C1 segment of cervical spinal cord (tissue), 14 donors: ENCODE measurements at regions not wholly inside any gene's neighbourhood (a gene's known extent, or its start where the extent isn't known, plus 50 kb on each side); places are given as distances from the start of the nearest gene placed in this dataset.
A peak's percentile ranks its signal among the peaks of the same experiment; 100 is the strongest.

ENCODE experiments used
- DNase-seq, 14 donors: peaks; one replicate each; lab custom pipeline; 2025; lab: John Stamatoyannopoulos, UW

GRCh38 chr3:105923140-105923539 lies 54.3 kb upstream of the CBLB start:
- no peak for DNase-seq

DNA sequence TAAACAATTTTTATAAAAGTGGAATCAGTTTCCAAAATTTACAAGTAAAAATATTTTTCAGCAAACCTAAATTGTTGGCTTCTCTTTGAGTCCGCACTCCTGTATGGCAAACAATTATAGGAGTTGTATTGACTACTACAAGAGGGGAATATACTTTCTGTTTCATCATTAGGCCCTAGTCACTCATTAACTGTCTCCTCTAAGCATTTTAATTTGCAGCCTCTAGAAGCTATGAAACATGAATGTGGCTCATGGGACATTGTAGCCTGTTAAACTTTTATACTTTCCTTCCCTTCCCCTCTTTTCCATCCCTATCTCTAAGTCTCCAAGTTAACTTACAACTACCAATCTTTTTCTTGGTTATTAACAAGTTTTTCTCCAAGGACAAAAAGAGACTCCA lies 58.9 kb upstream of the CBLB start:
- DNase-seq, result no peak

DNA sequence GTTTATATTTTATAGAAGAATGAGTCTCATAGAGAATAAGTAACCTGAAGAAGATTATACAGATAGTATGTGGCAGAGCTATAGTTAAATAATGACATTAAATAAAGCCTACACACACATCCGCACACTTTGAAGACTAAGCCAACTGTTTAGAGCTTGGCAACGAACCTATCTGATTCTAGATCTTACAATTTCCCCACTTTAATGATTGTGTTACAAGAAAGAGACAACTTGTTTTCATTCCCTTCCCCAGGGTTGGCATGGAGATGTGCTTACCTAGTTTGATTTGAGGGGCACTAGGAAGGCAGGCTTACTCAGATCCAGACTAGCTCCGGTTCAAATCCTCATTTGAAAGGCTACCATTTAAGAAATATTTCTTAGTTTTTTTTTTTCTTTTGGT lies 61.9 kb upstream of the CBLB start:
- DNase-seq, result no peak

DNA sequence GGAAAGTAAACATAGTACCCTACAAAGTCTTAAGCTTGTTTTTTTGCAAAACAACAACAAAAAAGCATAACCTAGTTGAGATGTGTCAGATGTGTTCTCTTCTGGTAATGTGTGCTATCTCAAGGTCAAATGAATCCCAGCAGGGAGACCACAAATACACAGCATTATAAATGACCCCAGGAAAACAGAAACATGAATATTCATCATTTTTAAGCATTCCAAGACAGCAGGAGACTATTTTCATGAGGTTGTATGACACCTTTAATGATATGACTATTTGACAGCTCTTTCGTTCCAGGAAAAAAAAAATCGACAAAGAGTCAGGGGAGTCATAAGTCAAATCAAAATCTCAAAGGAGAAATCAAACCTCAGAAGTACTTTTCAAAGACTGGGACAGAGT lies 62.7 kb upstream of the CBLB start:
- DNase-seq, result no peak

- DNase-seq, result no peak
These were observed 65.1 kb upstream of the CBLB start for GRCh38 chr3:105933871-105934270.

- peak in 4 of 14 donors; percentile 0 to 97 (median 4) for DNase-seq
These were observed 69.3 kb upstream of the CBLB start for GRCh38 chr3:105938101-105938500.

DNA sequence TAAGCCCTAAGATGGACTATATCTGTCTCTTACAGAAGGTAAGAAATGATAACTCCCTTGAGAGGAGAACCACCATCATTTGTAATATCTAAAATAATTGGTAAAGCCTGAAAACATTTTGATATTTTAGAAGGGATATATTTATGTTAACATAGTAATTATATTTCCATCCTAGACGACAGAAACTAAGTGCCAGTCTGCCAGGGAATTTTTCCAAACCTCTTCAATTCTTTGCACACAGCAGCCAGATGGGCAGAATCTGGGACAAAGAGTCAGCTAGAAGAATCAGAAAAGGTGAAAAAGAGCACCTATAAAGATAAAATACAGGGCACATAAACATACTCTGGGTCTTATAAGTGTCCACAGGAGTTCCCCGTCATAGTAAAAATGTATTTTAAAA lies 70.0 kb upstream of the CBLB start:
- DNase-seq, result peak in 1 of 14 donors; percentile 61

- DNase-seq, result no peak
These were observed 75.5 kb upstream of the CBLB start for GRCh38 chr3:105944276-105944675.

GRCh38 chr3:105944721-105945120 lies 75.9 kb upstream of the CBLB start:
- DNase-seq, result no peak

GRCh38 chr3:105948101-105948500 lies 79.3 kb upstream of the CBLB start:
- DNase-seq, result no peak

DNA sequence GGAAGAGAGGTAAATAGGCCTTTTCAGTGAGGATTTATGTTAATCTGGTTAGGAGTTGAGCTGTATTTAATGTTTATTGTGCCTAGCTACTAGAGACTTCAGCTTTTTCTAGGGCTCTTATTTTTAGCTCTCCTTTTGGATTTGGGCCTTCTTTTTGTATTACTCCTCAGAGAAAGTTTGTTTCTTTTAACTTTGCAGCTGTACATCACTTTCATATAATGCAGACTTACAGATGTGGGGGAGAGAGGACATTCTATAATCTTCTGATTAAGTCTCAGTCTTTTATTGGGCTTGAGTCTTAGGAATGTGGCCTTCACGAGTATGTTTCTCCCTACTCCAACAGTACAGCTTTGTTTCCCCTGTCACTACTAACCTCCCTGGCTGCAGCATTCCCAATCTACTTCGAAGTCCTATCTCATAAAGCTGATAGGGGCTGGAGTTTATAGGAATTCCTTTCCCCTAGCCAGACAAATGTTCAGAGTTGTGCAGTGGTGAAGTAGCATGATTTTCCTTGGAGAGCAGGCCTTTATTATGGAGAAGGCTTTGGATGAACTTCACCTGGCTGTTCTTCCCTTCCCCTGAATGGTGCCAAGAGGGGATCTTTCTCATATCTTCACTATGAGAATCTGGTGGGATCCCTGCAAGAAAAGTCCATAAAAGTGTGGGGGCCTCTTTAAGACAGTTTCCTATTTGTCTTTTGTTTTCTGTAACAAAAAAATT lies 82.2 kb upstream of the CBLB start:
- DNase-seq, result no peak

- DNase-seq, result no peak
These were observed 85.0 kb upstream of the CBLB start for GRCh38 chr3:105953831-105954230.

GRCh38 chr3:105956306-105956705 lies 87.5 kb upstream of the CBLB start:
- DNase-seq, result no peak

DNA sequence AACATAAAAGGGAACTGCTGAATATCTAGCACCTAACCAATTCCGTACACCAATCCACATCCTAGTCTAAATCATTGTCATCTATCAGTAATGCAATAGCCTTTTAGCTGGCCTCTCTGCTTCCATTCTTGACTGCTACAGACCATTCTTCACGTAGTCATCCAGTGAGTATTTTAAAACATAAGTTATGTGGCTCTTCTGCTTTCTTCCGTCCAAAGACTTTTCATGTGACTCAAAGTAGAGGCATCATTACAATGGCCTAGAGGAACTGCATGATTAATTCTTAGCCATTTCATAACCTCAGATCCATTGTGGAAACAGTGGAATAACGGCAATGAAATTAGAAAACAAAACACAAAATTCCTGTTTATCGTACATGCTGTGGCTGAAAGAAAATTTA lies 88.9 kb upstream of the CBLB start:
- no peak for DNase-seq

GRCh38 chr3:105958237-105959000 lies 89.6 kb upstream of the CBLB start:
- DNase-seq, result no peak

DNA sequence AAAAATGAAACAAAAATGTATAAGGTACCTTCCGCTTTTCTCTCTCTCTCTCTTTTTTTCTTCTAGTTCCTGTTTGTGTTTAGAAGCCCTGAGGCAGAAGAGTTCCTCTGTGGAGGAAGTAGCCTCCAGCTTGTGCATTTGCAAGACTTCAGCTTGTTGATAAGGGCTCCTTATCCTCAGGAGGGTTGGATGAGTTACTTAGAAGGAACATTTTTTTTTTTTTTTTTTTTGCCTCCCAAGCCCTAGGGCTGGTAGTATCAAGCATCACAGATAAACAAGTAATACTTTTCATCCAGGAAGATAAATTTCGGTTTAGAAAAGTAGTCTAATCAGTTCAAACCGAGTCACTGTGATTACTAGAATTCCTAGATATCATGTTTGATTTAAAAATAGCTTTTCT lies 91.0 kb upstream of the CBLB start:
- no peak for DNase-seq

DNA sequence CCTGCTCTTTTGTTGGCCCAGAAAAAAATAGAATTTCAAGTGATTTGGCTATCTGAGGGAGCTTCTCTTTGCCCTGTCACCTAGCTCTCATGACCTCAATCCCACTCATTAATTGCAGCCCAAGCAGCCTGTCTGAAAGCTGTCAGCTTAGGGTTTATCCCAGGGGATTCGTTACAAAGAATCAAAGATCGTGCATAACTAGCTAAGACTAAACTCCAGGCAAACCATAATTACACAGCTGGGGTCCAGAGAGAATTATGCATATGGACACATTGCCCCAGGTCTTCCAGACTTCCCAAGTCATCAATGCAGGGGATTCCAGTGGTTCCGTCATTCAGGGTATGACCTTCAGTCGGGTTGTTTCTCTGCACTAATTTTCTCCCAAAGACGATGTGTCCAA lies 91.6 kb upstream of the CBLB start:
- no peak for DNase-seq

GRCh38 chr3:105963161-105963560 lies 94.3 kb upstream of the CBLB start:
- no peak for DNase-seq

DNA sequence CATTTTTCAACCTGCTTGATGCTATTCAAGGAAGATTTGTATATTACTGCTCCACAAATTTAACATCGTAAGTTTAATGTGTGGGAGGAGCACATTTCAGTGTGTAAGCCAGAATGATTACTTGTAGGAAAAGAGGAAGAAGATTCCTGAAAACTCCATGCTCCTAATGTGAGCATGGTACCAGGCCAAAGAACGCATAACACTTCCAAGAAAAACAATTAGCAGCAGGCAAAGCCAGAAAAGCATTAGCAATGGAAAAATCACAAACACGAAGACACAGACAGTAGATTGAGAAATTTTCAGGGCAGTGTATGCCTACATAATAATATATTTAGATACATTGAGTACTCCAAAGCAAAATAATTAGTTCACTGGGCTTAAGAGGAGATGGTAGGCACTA lies 96.6 kb upstream of the CBLB start:
- peak in 1 of 14 donors; percentile 15 for DNase-seq

GRCh38 chr3:105967117-105967516 lies 98.3 kb upstream of the CBLB start:
- no peak for DNase-seq

DNA sequence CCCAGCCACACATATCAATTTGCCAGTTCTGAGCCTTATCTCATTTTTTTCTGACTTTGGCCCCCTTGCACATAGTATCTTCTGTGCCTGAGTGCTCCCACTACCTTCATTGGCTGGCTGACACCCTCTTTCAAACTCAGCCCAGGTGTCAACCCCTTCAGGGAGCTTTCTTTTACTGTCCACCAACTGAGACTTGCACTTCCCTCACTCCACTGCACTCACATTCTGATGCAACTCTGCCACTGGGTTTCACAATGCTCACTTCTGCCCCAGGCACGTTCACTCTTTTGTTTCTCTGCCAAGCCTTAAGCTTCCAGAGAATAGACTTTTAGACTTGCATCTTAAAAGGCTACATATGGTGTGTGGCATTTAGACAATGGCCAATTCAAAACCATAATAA lies 101.5 kb upstream of the CBLB start:
- no peak for DNase-seq

- no peak for DNase-seq
These were observed 103.3 kb upstream of the CBLB start for GRCh38 chr3:105972069-105972468.

DNA sequence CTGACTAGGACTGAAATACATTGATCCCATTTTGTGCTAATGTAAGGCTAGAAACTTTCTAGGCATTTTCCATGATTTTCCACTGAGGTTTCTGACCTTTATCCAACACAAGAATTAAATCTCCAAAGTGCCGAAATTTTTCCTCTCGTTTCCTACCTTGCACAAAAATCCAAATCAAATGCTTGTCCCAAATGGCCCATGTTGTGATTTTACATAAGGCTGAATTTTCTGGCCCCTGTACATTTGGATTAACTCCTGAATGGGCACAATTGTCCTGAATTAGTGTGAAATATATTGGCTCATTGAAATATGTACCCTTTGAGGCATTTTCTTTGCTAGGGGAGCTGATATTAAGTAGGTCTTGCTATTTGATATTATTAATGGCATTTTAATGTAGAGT lies 105.6 kb upstream of the CBLB start:
- DNase-seq, result peak in 1 of 14 donors; percentile 40
